Activated CD4-positive, CD25-positive, alpha-beta regulatory T cell treated with anti-CD3 and anti-CD28 coated beads, Interleukin-2, amount 50 U/mL, for 24 hours (primary cell): ENCODE measurements at regions not wholly inside any gene's neighbourhood (a gene's known extent, or its start where the extent isn't known, plus 50 kb on each side); places are given as distances from the start of the nearest gene placed in this dataset.
"Not testable (repeated sequence)": the region's sequence is repeated elsewhere in the genome, so short reads cannot be mapped to it uniquely, and the experiment has no call there.

Experiments
- ATAC-seq, 2 donors: fragments of 150-1000 bp; cut with Tn5 transposase; one replicate each; pipeline ENCODE4 v1.10.0; 2021; ENCODE audit warnings: mild to moderate bottlenecking in 1 of 2, moderate library complexity in 1 of 2

GRCh38 chr2:220811952-220812570, 760.0 kb downstream of the EPHA4 start:
- no peak for ATAC-seq

GRCh38 chr2:220814441-220814840, 757.7 kb downstream of the EPHA4 start:
- no peak for ATAC-seq

GRCh38 chr2:220815698-220816097, 756.4 kb downstream of the EPHA4 start:
- ATAC-seq, result no peak

DNA sequence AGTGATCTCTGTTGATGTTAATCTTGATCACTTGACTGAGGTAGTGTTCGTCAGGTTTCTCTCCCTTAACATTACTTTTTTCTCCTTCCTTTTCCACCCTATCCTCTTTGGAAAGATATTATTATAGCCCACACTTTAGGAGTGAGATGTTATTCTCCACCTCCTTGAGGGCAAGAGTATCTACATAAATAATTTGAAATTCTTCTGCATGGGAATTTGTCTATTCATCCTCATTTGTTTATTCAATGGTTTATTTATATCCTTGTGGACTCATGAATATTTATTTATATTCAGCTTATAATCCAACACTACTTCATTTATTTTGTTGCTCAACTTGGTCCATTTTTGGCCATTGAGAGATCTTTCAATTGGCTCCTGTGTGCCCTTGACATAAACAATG, 750.4 kb downstream of the EPHA4 start:
- ATAC-seq, result no peak

GRCh38 chr2:220823590-220823989, 748.5 kb downstream of the EPHA4 start:
- not testable (repeated sequence) for ATAC-seq

- ATAC-seq, result no peak
Observed at GRCh38 chr2:220833446-220833845, 738.7 kb downstream of the EPHA4 start.

GRCh38 chr2:220835583-220835982, 736.5 kb downstream of the EPHA4 start:
- ATAC-seq, result no peak

DNA sequence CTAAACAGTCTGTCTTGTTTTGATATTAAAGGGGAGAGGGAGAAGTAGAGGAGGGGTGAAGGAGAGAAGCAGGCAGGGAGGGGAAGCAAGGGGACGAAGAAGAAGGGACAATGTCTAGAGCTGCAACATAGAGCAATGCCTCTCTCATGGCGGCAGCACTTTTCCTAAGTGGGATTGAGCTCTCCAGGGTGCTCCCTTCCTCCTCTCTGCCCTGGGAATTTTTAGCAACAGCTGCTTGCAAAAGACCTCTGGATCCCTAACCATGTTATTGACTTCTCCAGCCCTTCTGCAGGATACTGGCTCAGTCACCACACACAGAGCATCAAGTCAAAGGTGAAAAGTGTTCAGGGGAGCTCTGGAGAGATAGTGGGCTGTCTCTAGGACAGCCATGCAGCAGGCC, 734.9 kb downstream of the EPHA4 start:
- no peak for ATAC-seq

- no peak for ATAC-seq
Observed at GRCh38 chr2:220842901-220843665, 729.0 kb downstream of the EPHA4 start.

DNA sequence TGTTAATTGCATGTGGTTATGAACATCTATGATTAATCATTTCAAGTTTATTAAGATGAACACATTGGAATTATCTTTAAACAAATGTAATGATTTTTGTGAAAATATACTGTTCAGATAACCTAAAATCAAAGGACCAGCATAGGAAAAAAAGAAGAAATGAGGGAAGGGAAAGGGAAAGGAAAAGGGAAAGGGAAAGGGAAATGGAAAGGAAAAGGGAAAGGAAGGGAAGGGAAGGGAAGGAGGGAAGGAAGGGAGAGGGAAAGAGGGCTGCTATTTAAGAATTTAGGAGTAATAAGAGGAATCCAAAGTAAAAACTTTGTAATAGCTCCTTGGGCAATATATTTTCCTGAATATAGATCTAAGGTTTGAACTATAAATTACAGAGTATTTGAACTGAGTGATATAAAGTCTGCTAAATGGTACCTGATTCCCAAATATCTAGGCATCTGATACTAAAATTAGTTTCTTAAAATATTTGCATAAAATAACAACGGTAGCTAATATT, 726.3 kb downstream of the EPHA4 start:
- no peak for ATAC-seq

DNA sequence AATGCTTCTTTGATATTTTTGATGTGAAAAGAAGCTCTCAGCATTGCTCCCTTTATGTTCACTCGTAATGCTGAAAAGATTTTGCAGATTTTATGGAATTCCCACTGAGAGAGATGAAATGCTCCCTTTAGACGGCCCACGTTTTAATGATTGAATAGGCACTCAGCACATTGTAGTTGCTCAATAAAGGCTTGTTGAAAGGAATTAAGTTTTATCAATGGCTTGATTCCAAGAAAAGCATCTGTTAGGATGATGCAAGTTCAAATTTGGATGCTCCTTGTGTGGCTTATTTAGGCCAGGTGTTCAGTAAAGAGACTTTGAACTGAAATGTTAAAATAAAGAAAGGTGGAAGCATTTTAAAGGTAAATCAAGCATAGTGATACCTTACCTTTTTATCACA, 725.1 kb downstream of the EPHA4 start:
- ATAC-seq, result no peak

- ATAC-seq, result no peak
Observed at GRCh38 chr2:220847589-220847988, 724.5 kb downstream of the EPHA4 start.

DNA sequence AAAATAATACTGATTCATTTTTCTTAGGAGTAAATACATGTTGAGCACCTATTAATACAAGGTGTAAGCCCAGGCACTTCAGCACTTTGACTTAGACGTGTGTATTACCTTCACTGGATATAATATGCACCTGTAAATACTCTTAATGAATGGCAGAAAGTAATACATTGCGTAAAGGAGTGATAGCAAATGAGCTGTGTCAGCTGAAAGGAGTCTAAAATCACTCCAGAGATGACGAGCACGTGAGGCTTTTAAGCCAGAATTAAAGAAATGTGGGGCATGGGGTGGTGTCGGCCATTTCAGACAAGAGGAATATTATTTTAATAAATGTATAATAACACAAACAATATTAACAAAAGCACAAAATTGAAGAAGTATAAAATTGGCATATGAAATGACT, 722.7 kb downstream of the EPHA4 start:
- ATAC-seq, result no peak

GRCh38 chr2:220850116-220850515, 722.0 kb downstream of the EPHA4 start:
- ATAC-seq, result no peak

DNA sequence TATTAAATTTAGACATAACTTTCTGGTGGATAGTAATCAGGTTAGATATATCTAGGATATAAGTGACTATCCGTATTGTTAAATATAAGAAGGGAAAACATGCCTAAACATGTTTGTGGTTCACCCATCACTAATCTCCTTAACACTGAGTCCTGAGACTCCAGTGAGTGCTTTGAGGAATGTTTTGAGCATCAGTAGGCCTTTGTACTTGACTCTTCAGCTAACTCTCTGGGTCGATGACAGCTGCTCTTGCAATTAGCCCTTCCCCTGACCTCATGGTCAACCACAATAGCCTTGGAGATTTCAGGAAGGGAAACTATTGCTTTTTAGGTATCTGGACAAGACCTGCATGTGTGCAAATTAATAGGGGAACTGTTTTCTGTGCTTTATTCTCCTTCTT, 716.8 kb downstream of the EPHA4 start:
- no peak for ATAC-seq

- ATAC-seq, result no peak
Observed at GRCh38 chr2:220856486-220856885, 715.6 kb downstream of the EPHA4 start.

GRCh38 chr2:220857368-220857767, 714.7 kb downstream of the EPHA4 start:
- no peak for ATAC-seq

- ATAC-seq, result no peak
Observed at GRCh38 chr2:220858101-220858500, 714.0 kb downstream of the EPHA4 start.

DNA sequence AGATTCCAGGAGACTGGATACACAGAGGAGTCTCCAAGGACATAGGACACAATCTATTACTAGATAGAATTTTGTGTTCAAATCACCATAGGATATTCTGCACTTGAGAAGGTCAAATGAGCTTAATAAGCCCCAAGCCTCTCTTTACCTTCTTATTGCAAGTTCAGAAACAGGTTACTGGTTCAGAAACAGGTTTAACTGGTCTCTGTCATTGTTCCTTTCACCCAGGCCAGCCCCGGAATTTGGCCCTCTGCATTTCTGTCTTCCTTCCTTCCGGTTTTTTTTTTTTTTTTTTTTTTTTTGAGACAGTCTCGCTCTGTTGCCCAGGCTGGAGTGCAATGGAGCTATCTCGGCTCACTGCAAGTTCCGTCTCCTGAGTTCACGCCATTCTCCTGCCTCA, 700.2 kb downstream of the EPHA4 start:
- no peak for ATAC-seq

DNA sequence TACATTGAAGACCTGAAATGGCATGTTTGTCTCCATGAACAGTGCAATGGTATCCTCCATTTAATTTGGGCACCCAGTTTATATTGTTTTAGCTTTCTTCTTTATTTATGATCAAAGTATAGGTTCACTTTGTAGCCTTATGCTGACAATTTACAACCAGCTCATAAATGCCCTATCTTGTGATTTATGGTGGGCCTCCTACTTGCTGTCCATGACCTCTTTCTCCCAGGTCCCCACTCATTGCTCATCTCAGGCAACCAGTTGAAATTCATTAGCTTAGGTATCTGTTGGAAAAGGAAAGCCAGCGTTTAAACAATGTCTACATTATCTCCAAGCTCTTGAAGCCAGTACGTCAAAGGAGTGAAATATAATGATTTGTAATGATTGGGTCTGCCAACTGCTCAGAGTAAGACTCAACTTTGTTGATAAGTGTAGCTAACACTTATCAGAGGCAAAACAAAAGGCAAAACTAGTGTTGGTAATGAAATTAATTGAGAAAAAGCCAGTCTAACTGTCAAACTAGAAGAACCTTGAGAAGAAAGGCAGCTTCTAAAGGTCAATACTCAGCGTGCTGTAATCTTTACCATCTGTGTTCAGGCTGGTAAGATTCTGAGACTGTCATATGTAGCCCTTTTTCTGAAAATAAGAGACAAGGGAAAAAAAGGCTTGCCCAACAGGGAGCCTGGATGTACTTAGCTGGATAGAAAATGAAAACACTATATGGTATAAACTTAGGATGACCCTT, 695.9 kb downstream of the EPHA4 start:
- no peak for ATAC-seq

GRCh38 chr2:220877491-220877890, 694.6 kb downstream of the EPHA4 start:
- ATAC-seq, result no peak

GRCh38 chr2:220877897-220878296, 694.2 kb downstream of the EPHA4 start:
- ATAC-seq, result no peak
